Brain microvascular endothelial cell (primary cell): ENCODE measurements at regions not wholly inside any gene's neighbourhood (a gene's known extent, or its start where the extent isn't known, plus 50 kb on each side); places are given as distances from the start of the nearest gene placed in this dataset.

Experiments
- DNase-seq: peaks from one replicate; pipeline ENCODE4 v3.0.0-alpha.2; 2020
- H3K27ac ChIP-seq: fragments of 250-450 bp; sonication (Bioruptor Pico); 2 replicates; pipeline ENCODE4 v1.5.1; 2020; ENCODE audit warnings: mild to moderate bottlenecking, moderate library complexity
- H3K27me3 ChIP-seq: fragments of 250-450 bp; sonication (Bioruptor Pico); replicated peaks from 2 replicates; pipeline ENCODE4 v1.5.1; 2020; ENCODE audit warnings: mild to moderate bottlenecking
- H3K36me3 ChIP-seq: fragments of 250-450 bp; sonication (Bioruptor Pico); replicated peaks from 2 replicates; pipeline ENCODE4 v1.5.1; 2020; ENCODE audit warnings: mild to moderate bottlenecking
- H3K4me3 ChIP-seq: 2 replicates; pipeline ENCODE4 v1.5.1; 2011; ENCODE audit warnings: low read depth, mild to moderate bottlenecking, control low read depth, low read length, moderate library complexity
- CTCF ChIP-seq: IDR thresholded peaks from 2 replicates; pipeline ENCODE4 v1.5.1; 2011; ENCODE audit warnings: low read depth, mild to moderate bottlenecking, moderate library complexity, low read length, control low read depth, inconsistent platforms; ENCODE audit errors: missing control alignments
- in situ Hi-C: cut with HindIII; loops from 2 replicates; pipeline ENCODE4 v1.10.0; 2017; ENCODE audit warnings: low sequenced_read_pairs, low pct_ligation_motif_present

DNA sequence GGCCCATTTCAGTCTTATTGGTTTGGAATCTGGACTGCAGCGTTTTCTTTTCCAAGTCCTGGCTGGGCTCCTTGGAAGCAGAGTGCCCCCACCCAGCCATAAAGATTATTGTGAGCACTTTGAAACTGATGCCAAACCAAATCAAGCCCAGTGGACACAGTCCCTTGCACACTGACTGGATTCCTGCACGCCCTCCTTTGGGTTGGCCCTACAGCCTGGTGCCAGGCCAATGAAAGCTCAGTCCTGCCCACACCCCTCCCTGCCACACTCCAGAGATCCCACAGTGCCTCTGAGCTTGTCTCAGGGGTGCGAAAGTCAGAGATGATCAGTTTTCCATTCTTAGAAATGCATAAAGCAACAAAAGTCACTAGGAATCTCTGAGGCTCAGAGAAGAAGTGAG, 181.9 kb downstream of the CETN3 start:
- no peak for DNase-seq
- no peaks in the 10 kb centered on the region for H3K27me3 ChIP-seq
- no peak overlapping the region for H3K27ac ChIP-seq
- TF ChIP-seq CTCF = no peak
- no peaks in the 10 kb centered on the region for H3K36me3 ChIP-seq
- in situ Hi-C loops = no loop called here
- H3K4me3 ChIP-seq = no peak overlapping the region

DNA sequence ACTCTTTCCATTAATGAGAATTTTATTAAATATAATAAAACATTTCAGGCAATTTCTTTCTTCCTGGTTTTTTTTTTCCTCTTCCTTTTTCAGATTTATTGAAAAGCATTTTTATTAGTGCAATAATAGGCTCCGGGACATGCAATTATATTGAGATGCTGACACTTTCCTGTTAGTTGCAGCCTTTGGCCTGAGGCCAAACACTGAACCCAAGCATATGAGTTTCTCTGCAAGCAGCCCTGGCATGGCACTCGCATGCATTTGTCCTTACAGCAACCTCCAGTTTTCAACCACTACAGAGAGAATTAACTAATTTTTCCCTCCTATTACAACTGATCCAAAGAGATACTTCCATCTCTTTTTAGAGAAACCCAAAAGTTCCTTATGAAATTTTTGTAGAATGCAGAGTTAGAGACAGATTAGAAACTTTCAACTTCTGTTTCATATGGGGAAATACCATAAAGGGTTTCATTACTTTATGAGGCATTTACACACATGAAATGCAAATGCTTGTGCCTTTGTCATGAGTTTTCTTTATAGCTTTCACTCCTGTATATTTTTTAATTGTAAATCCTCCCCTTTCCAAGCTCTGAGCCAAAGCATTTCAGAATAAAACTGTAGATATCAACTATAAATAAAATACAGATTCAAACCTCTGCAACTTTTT, 183.0 kb downstream of the CETN3 start:
- no peak for TF ChIP-seq CTCF
- Histone ChIP-seq H3K36me3 (no peaks in the 10 kb centered on the region), H3K27ac (no peak overlapping the region), H3K27me3 (no peaks in the 10 kb centered on the region), H3K4me3 (no peak overlapping the region)
- in situ Hi-C loops = no loop called here
- DNase-seq = no peak

DNA sequence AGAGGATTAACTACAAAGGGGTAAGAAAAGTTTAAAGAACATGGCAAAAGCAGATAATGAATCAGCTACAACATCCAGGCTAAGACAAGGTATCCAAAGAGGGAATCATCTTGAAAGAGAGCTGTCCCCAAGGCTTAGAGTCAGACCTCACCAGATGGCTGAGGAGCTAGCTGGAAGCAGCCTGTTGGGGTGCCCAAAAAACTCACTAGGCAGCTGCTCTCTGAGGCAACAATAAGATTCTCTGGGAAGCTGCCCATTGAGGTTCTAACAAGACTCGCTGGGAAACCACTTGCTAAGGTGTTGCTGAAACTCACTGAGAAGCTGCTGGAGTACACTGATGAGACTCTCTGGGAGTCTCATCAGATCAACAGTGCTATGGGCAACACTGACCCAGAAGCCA, 185.2 kb downstream of the CETN3 start:
- no peak overlapping the region for H3K27ac ChIP-seq
- in situ Hi-C loops = no loop called here
- H3K36me3 ChIP-seq = no peaks in the 10 kb centered on the region
- DNase-seq = no peak
- no peak for TF ChIP-seq CTCF
- H3K27me3 ChIP-seq = no peaks in the 10 kb centered on the region
- H3K4me3 ChIP-seq = no peak overlapping the region

DNA sequence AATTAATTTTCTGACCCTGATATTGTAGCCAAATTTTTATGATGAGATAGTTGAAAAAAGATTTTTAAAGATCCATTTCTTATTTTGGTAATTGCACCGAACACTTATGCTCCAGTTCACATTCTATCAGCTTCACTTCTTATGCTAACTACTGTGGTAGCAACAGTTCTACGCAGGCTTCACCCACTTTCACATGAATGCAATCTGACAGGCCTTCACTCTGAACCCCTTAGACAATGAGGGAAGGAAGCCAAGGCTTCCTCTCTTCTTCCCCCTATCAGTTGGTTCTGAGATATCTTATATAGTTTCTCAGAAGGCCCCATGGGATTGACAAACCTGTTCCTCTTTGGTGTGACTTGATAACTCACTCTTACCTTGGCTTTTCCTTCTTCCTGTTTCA, 185.8 kb downstream of the CETN3 start:
- Histone ChIP-seq H3K27ac (no peak overlapping the region), H3K36me3 (no peaks in the 10 kb centered on the region), H3K4me3 (no peak overlapping the region), H3K27me3 (no peaks in the 10 kb centered on the region)
- TF ChIP-seq CTCF = no peak
- in situ Hi-C loops = no loop called here
- DNase-seq = no peak

- in situ Hi-C loops = no loop called here
- no peak for TF ChIP-seq CTCF
- H3K36me3 ChIP-seq = no peaks in the 10 kb centered on the region
- DNase-seq = peak; percentile 42
- no peaks in the 10 kb centered on the region for H3K27me3 ChIP-seq
- H3K4me3 ChIP-seq = no peak overlapping the region
- no peak overlapping the region for H3K27ac ChIP-seq
Observed at GRCh38 chr5:90221951-90222350, 187.6 kb downstream of the CETN3 start.

DNA sequence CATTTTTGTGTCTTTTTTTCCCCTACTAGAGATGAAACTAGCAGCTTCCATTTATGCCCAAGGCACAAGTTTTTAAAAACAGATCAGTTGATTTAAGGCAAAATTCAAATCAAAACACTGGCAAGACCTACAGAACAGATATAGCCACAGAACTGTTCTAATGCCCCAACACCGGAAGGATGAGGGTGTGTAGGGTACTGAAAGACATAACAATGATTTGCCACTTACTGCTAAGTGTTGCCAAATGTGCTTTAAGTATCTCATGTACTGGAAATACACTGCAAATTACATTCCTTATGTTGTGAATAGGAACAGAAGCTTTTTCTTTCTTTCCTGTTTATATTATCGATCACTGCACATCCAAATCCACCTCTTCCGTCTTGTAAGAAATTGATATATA, 189.0 kb downstream of the CETN3 start:
- H3K27me3 ChIP-seq = no peaks in the 10 kb centered on the region
- in situ Hi-C loops = no loop called here
- H3K4me3 ChIP-seq = no peak overlapping the region
- H3K36me3 ChIP-seq = no peaks in the 10 kb centered on the region
- H3K27ac ChIP-seq = no peak overlapping the region
- DNase-seq = no peak
- no peak for TF ChIP-seq CTCF
